KMS-11 (cell line): ENCODE measurements at regions not wholly inside any gene's neighbourhood (a gene's known extent, or its start where the extent isn't known, plus 50 kb on each side); places are given as distances from the start of the nearest gene placed in this dataset.

ENCODE experiments used
- H2AFZ ChIP-seq: fragments of 200-600 bp; sonication (generic); 2 replicates; pipeline ENCODE4 v1.6.1; 2016; ENCODE audit warnings: antibody characterized with exemption, mixed run types, low read depth
- H3K27ac ChIP-seq: fragments of 200-600 bp; sonication (generic); 2 replicates; pipeline ENCODE4 v1.6.1; 2016; ENCODE audit warnings: mild to moderate bottlenecking, mixed run types
- H3K27me3 ChIP-seq: fragments of 200-600 bp; sonication (generic); 2 replicates; pipeline ENCODE4 v1.6.1; 2017; ENCODE audit warnings: mild to moderate bottlenecking, low read depth, mixed run types, moderate library complexity; ENCODE audit not compliant: insufficient read depth
- H3K36me3 ChIP-seq: fragments of 200-600 bp; sonication (generic); 2 replicates; pipeline ENCODE4 v1.6.1; 2017; ENCODE audit warnings: mild to moderate bottlenecking, mixed run types; ENCODE audit not compliant: insufficient read depth
- H3K4me1 ChIP-seq: fragments of 200-600 bp; sonication (generic); 2 replicates; pipeline ENCODE4 v1.6.1; 2016; ENCODE audit warnings: mild to moderate bottlenecking, low read depth, mixed run types; ENCODE audit not compliant: poor library complexity, severe bottlenecking
- H3K4me2 ChIP-seq: fragments of 200-600 bp; sonication (generic); 2 replicates; pipeline ENCODE4 v1.7.0; 2016; ENCODE audit warnings: mild to moderate bottlenecking, mixed run types
- H3K4me3 ChIP-seq: fragments of 200-600 bp; sonication (generic); IDR thresholded peaks from 2 replicates; pipeline ENCODE4 v1.6.1; 2017; ENCODE audit warnings: low read depth, low read length, mixed read lengths; ENCODE audit not compliant: insufficient read depth
- H3K79me2 ChIP-seq: fragments of 200-600 bp; sonication (generic); 2 replicates; pipeline ENCODE4 v1.6.1; 2016; ENCODE audit warnings: low read depth, mixed run types; ENCODE audit not compliant: insufficient read depth
- H3K9ac ChIP-seq: fragments of 200-600 bp; sonication (generic); 2 replicates; pipeline ENCODE4 v1.6.1; 2016; ENCODE audit warnings: mild to moderate bottlenecking, mixed run types
- H4K20me1 ChIP-seq: fragments of 200-600 bp; sonication (generic); 2 replicates; pipeline ENCODE4 v1.6.1; 2016; ENCODE audit warnings: mild to moderate bottlenecking, mixed run types; ENCODE audit not compliant: insufficient read depth
- TF ChIP-seq, protein P1 (sequence below): fragments of 200-600 bp; sonication (generic); conservative IDR thresholded peaks from 2 replicates; pipeline ENCODE4 v1.6.1; 2017; ENCODE audit warnings: low read depth, mild to moderate bottlenecking, antibody characterized with exemption, low read length, moderate library complexity, mixed read lengths

DNA sequence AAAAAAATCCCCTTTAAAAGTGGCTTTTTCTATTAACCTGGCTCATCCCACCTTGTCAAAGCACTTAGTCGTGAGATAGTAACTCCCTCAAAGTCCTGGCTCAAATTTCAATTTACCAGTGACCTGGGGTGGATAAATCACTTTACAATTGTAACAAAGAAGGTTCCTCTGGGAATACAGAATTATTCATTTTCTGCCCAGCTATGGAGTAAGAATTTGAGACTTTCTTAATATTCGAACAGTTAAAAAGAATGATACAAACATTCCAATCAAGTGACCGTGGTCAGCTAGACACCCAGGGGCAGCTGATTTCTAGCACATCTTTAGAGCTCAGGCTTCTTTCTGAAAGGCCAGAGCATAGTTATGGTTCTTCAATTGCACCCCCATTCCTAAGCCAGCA, 291.0 kb upstream of the TGFBR2 start:
- Histone ChIP-seq H3K9ac (no peak overlapping the region), H3K4me3 (no peak overlapping the region), H3K4me2 (no peak overlapping the region), H2AFZ (no peak overlapping the region), H4K20me1 (no peaks in the 10 kb centered on the region), H3K27ac (no peak overlapping the region), H3K27me3 (no peaks in the 10 kb centered on the region), H3K79me2 (no peaks in the 10 kb centered on the region), H3K4me1 (no peaks in the 10 kb centered on the region), H3K36me3 (no peaks in the 10 kb centered on the region)
- TF ChIP-seq, protein P1, sequence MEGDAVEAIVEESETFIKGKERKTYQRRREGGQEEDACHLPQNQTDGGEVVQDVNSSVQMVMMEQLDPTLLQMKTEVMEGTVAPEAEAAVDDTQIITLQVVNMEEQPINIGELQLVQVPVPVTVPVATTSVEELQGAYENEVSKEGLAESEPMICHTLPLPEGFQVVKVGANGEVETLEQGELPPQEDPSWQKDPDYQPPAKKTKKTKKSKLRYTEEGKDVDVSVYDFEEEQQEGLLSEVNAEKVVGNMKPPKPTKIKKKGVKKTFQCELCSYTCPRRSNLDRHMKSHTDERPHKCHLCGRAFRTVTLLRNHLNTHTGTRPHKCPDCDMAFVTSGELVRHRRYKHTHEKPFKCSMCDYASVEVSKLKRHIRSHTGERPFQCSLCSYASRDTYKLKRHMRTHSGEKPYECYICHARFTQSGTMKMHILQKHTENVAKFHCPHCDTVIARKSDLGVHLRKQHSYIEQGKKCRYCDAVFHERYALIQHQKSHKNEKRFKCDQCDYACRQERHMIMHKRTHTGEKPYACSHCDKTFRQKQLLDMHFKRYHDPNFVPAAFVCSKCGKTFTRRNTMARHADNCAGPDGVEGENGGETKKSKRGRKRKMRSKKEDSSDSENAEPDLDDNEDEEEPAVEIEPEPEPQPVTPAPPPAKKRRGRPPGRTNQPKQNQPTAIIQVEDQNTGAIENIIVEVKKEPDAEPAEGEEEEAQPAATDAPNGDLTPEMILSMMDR: no peak

DNA sequence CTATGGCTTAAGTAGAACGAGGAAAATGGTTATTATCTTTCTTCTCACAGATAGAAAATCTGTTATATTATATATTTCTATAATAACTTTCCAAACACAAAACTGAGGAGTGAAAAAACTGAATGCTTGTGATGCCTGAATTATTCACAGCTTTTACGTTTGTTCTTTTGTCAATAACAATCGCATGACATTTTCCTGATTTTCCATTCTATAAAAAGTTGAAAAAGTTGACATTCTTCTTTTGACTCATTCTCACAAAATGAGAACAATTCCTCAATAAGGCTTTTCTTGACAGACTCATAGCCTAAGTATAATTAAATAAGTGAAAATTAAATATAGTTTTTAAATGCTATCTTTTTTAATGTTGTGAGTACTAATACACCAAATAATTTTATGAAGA, 288.8 kb upstream of the TGFBR2 start:
- H3K27ac ChIP-seq: no peak overlapping the region
- no peaks in the 10 kb centered on the region for H3K27me3 ChIP-seq
- no peaks in the 10 kb centered on the region for H4K20me1 ChIP-seq
- H2AFZ ChIP-seq: no peak overlapping the region
- H3K4me3 ChIP-seq: no peak overlapping the region
- no peak overlapping the region for H3K4me2 ChIP-seq
- no peak overlapping the region for H3K9ac ChIP-seq
- TF ChIP-seq, protein P1: no peak
- H3K36me3 ChIP-seq: no peaks in the 10 kb centered on the region
- no peaks in the 10 kb centered on the region for H3K79me2 ChIP-seq
- no peaks in the 10 kb centered on the region for H3K4me1 ChIP-seq

DNA sequence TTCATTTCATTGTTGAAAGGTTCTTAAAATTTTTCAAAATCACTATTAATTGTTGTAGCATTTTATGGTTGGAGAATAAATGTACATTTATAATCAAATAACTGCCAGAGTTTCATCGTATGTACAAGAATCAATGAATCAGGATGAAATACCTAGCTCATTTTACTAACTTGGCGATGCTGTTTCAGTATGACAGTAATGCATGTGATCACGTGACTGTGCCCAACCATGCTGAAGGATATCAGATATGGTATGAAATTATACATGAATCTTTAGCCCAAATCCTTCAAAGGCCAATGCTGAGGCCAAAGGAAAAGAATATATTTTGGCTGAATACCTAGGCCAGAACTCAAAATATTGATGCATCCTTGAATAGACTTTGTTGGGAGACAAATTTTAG, 288.3 kb upstream of the TGFBR2 start:
- H4K20me1 ChIP-seq: no peaks in the 10 kb centered on the region
- TF ChIP-seq, protein P1: no peak
- H3K4me3 ChIP-seq: no peak overlapping the region
- H3K4me1 ChIP-seq: no peaks in the 10 kb centered on the region
- no peaks in the 10 kb centered on the region for H3K27me3 ChIP-seq
- no peak overlapping the region for H3K9ac ChIP-seq
- no peak overlapping the region for H3K4me2 ChIP-seq
- no peak overlapping the region for H2AFZ ChIP-seq
- H3K27ac ChIP-seq: no peak overlapping the region
- H3K79me2 ChIP-seq: no peaks in the 10 kb centered on the region
- H3K36me3 ChIP-seq: no peaks in the 10 kb centered on the region

DNA sequence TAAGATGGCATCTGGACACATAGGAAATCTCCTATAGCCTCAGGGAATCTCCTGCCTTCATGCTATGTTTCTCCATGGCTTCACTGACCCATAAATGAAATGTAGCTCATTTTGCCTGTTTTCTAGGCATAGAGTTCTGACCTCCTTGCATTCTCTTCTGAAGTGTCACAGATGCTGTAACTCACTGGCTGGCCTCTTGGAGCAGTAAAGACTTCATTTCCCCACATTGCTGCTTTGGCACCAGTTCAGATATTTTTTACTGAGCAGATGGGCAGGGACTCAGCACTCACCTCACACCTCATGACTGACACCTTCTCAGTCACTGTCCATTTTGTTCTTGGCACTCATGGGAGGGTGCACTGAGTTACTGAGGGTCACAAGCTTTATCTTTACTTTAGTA, 286.7 kb upstream of the TGFBR2 start:
- TF ChIP-seq, protein P1: no peak
- Histone ChIP-seq H3K4me1 (no peaks in the 10 kb centered on the region), H3K79me2 (no peaks in the 10 kb centered on the region), H3K9ac (no peak overlapping the region), H3K36me3 (no peaks in the 10 kb centered on the region), H3K4me3 (no peak overlapping the region), H4K20me1 (no peaks in the 10 kb centered on the region), H3K4me2 (no peak overlapping the region), H2AFZ (no peak overlapping the region), H3K27me3 (no peaks in the 10 kb centered on the region), H3K27ac (no peak overlapping the region)

DNA sequence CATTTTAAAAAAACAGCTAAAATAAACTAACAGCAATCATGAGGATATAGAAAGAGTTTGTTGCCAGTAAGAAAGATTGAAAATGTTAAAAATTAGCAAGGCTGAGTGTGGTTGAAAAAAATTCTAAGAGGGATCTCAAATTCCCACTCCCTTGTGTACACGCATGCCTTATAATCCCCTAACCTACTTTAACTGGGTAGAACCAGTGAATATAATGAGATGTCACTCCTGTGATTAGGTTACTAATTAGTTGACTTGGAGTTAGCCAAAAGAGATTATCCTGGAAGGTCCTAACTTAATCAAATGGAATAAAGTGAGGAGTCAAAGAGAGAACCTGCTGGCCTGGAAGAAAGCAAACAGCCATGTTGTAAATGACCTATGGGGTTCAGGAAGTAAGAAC, 286.0 kb upstream of the TGFBR2 start:
- Histone ChIP-seq H2AFZ (no peak overlapping the region), H3K27ac (no peak overlapping the region)
- TF ChIP-seq, protein P1: no peak

More for the DNA sequence above, 286.0 kb upstream of the TGFBR2 start:
- Histone ChIP-seq H3K4me3 (no peak overlapping the region), H4K20me1 (no peaks in the 10 kb centered on the region), H3K36me3 (no peaks in the 10 kb centered on the region), H3K9ac (no peak overlapping the region), H3K27me3 (no peaks in the 10 kb centered on the region), H3K4me2 (no peak overlapping the region), H3K4me1 (no peaks in the 10 kb centered on the region), H3K79me2 (no peaks in the 10 kb centered on the region)
